Right kidney (tissue), 1 donor: ENCODE measurements at regions not wholly inside any gene's neighbourhood (a gene's known extent, or its start where the extent isn't known, plus 50 kb on each side); places are given as distances from the start of the nearest gene placed in this dataset.
A peak's percentile ranks its signal among the peaks of the same experiment; 100 is the strongest.
"Not testable (repeated sequence)": the region's sequence is repeated elsewhere in the genome, so short reads cannot be mapped to it uniquely, and the experiment has no call there.

Experiments used
- DNase-seq: peaks from one replicate; pipeline ENCODE4 v3.0.0-alpha.2; 2016

DNA sequence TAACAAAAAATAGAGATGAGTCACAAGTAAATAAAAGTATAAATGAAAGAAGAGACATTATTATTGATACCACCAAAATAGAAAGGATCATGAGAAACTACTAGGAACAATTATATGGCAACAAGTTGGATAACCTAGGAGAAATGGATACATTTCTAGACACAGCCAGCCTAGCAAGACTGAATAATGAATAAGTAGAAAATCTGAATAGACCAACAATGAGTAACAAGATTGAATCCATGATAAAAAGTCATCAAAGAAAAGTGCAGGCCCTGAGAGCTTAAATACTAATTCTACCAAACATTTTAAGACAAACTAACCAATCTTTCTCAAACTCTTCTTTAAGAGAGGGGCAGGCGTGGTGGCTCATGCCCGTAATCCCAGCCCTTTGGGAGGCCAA is 538.6 kb upstream of the PBX1 start:
- no peak for DNase-seq

DNA sequence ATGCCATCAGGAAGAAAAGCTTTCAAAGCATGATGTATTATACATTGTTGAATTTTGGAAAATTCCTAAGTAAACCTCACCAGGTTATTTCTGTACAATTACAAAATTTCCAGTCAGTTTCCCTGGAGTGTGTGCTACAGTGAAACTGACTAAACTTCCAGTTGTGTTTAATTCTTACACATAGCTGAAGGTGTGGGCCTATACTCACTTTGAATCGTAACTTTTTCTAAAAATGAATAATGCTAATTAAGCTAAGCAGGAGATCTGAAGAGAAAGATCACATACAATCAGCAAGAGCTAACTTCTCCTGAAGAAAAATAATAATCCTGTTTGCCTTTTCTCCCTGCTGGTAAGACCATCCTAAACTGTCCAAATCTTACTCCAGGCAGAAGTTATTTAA is 537.2 kb upstream of the PBX1 start:
- no peak for DNase-seq

DNA sequence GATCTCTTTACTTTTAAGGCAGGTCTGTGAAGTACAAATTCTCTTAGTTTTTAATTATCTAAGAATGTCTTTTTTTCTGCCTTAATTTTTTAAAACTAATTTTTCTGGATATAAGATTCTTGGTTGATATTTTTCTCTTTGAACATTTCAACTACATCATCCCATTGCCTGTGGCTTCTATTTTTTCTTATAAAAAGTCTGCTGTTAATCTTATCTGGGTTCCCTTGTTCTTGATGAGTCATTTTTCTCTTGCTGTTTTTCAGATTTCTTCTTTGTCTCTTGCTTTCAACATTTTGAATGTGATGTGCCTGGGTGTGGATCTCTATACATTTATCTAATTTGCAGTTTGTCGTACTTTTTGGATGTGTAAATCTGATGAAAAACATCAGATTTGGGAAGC is 525.2 kb upstream of the PBX1 start:
- DNase-seq: no peak

DNA sequence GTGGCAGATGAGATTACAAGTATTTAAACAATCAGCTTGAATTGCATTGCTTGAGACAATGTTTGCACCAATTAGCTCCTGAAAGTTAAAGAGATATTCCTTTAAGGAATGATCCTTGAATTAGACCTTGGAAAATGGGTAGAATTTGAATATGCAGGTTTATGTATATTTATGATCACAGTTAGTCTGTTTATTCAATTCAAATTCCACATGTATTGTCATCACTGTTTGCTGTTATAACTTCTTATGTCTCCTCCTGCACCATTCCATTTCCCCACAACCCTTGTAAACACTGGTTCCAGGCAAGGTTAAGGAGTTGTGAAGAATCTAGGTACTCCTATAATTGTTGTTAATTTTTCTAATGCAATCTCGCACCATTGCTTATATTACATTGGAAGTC is 518.2 kb upstream of the PBX1 start:
- DNase-seq: no peak

DNA sequence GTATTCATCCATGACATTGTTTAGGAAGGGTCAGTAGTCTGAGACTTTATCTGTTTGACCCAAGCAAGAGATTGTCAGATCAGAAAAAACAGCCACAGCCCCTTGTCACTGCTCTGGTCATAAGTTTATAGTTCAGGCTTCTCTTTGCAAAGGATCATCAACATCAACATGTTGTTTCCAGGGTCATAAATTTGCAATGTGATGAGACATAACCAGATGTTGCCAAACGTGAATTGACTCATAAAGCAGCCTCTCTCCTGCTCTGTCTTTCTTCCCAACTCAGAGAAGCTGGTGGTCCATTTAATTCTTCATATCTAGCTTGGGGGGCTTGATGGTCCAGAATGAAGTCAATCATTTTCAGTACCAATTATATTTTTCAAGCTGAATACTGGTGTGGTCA is 507.2 kb upstream of the PBX1 start:
- DNase-seq: no peak

DNA sequence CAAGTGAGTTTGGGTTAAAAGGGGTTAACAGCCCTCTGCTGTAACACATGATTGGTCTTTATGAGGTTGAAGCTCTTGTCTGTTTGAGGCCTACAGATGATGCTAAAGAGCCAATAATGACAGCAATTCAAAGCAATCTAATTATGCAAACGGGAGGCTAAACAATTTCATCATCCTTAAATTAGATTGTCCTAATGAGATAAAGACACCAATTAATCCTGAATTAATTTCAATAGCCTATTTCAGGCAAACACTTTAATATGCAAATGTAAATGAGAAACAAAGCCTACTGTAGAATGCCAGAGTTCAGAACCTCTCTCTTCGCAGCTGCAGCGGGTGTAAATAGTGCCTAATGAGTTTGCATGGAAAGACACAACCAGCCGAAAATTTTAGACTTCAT is 504.7 kb upstream of the PBX1 start:
- no peak for DNase-seq

DNA sequence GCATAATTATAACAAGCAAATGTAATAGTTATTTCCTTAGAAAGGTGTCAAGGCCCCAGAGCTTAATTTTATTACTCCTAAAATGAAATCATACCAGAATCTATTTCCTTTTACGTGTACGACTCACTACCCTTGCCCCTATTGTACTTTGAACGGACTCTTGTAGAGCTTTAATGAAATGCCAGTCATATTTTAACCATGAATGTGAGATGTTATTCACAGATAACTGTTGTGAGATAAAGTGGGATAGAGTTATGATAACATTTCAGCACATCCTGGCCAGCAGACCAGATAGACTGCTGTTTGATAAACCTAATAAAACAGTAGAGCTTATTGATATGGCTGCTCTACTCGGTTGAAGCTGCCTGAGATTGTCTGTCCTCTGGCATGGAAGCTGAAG is 500.8 kb upstream of the PBX1 start:
- DNase-seq: no peak

DNA sequence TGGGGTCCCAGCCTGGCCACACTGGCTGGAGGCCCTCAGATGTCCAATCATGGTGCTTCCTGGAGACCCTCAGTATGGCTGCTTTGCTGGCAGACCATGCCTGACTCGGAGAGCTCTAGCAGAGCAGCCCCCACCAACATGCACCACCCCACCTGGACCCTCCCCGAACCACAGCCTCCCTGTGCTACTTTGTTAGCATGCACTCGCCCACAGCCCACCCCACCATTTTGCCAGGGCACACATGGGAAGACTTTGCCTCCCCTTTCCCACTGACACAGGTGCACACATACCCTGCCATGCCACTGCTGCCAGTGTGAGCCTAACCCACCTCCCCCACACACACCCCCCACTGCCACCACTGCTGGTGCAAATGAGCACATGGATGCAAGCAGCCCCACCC is 497.5 kb upstream of the PBX1 start:
- DNase-seq: no peak

DNA sequence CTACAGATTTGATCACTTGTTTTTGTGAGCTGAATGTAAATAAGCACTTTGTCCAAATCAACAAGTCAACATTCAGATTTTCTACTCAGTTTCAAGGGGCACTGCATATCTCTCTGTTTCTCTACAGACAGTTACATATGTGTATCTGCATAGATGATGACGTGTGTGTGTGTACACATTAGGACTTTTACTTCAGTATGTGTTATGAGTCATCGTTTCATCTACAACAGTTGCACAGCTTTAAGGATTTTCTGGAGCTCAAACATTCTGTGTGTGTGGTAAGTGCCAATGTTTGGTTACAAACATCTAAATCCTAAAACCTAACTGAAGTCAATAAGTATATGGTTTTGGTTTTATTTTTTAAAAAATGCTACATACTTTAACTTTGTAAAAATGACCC is 494.5 kb upstream of the PBX1 start:
- DNase-seq: no peak

DNA sequence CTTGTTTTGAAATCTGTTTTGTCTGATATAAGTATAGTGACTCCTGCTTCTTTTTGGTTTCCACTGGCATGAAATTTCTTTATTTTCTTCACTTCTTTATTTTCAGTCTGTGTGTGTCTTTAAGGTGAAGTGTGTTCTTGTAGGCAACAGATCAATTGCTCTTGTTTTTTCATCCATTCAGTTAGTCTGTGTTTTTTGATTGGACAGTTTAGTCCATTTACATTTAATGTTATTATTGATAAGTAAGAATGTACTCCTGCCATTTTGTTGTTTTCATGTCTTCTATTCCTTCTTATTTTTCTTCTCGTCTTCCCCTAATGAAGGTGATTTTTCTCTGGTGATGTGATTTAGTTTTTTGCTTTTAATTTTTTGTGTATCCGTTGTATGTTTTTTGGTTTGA is 487.7 kb upstream of the PBX1 start:
- no peak for DNase-seq

DNA sequence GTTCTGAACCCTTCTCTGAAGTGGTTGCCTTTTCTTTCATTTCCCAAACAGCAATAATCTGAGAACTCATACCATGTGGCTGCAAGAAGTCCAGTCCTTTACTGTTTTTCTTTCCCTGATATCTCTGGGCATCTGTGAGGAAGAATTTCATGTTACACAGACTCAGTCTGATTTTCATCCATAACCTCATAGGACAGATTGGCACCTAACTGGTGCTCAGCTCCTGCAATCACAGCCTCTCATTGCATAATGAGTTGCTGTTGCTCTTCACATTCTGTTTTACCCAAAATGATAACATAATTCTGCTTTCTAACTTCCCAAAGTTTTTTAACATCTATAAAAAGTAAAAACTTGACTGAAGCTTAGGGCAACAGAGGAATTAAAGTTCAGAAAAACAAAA is 472.2 kb upstream of the PBX1 start:
- DNase-seq: no peak

DNA sequence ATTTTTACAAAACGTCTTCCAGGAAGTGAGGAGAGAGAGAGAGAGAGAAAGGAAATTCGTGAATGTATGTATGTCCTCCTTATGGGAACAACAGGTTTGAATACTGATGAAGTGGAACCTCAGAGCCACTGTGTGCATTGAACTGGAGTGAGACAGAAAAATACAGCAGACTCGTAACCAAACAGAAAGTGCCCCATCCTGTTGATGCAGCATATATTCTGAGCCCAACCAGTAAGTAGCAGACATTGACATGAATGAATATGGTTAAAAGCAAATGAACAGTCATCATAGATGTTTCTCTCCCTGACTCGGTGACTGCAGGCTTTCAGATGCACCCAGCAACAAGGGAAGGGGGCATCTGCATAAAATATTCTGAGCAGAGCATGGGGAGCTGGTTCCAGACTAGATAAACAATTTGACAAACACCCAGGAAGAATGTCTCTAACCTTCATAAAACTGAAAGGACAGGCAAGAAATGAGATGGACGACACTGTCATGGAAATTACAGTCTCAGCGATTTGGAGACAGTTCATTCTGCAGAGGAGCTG is 471.0 kb upstream of the PBX1 start:
- DNase-seq: no peak

DNA sequence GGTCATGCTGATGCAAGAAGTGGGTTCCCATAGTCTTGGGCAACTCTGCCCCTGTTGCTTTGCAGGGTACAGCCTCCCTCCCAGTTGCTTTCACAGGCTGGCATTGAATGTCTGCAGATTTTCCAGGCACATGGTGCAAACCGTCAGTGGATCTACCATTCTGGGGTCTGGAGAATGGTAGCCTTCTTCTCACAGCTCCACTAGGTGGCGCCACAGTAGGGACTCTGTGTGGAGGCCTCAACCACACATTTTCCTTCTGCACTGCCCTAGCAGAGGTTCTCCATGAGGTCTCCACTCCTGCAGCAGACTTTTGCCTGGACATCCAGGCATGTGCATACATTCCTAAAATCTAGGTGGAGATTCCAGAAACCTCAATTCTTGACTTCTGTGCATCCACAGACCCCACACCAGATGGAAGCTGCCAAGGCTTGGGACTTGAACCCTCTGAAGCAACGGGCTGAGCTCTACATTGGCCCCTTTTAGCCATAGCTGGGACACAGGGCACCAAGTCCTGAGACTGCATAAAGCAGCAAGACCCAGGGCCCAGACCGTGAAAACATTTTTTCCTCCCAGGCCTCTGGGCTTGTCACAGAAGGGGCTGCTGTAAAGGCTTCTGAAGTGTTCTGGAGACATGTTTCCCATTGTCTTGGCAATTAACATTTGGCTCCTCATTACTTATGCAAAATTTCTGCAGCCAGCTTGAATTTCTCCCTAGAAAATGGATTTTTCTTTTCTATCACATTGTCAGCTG is 466.2 kb upstream of the PBX1 start:
- DNase-seq: no peak

DNA sequence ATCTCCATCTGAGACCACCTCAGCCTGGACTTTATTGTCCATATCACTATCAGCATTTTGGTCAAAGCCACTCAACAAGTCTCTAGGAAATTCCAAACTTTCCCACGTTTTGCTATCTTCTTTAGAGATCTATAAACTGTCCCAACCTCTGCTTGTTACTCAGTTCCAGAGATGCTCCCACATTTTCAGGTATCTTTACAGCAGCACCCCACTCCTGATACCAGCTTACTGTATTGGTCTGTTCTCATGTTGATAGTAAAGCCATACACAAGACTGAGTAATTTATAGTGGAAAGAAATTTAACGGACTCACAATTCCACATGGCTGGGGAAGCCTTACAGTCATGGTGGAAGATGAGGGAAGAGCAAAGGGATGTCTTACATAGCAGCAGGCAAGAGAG is 465.4 kb upstream of the PBX1 start:
- no peak for DNase-seq

DNA sequence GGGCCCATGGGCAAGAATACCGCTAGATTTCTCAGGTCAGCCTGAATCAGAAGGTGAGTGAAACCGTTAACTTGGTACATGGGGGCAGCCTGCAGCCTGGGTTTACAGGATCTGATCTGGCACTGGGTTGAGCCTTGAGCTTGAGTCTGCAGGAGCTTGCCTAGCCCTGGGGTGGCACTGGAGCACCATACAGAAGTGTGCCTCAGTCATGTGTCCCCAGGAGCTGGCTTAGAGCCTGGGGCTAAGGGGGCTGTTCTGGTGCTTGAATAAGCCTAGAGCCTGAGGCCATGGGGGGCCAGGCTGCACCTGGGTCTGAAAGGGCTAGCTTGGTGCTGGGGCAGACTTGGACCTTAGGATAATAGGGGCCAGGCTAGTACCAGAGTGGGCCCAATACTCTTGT is 457.2 kb upstream of the PBX1 start:
- no peak for DNase-seq

DNA sequence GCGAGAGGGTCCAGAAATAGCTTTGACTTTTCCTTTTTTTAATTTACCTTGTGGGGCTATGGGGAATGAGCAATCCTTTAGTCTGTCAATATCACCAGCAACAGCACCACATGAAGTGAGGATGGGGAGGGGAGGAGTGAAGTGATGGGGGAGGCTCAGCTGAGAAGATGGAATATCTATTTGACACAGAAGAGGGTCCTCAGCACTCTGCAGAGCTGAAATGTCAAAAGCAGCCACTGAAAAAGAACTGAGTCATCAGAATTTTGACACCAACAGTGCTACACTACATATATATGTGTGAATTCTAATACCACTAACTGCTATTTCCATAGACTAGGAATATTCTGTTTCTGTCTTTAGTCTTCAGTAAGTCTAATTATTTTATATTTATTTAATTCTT is 427.0 kb upstream of the PBX1 start:
- no peak for DNase-seq

DNA sequence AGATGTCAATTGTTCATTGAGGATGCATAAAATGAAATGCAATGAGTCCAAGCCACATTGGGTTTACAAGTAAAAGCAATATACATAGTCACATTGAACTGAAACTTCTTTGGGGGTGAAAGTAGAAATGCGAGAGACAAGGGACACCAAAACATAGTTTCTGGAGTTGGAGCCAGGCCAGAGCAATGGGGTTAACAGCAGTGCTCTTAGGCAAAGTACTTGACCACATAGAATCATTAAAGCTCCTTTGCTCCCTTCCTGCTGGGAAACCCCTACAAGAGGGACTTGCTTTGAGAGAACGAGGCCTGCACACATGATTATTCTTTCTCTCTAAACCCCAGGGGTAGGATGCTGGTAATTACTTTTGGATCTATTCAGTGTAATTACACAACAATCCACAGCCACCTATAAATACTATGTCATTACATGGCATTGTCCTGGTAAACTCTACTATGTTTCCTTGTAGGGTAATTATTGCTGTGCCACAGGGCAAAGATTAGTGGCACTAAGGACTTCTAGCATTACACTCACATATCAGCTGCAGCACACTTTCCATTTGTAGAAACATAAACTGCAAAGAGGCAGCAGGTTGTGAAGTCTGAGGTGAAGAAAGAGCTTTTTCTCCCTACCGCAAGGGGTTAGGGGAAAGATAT is 421.6 kb upstream of the PBX1 start:
- DNase-seq: no peak

DNA sequence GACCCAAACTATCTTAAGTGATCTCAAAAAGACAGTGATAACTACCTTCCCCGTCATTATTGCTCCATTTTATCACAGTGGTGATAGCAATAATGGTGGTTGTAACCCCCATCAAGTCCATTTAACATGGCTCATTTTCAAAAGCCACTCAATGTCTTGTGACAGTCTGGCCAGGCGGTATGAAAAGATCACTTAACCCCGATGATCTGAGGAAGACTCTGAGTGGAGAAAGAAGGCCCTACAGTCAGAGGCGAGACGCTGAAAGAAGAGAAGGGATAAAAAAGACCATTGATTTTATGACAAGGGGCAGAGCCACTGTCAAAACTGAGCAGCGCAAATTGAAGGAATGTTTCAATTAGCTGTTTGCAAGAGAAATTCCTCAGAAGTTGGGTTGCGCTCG is 417.2 kb upstream of the PBX1 start:
- DNase-seq: no peak

DNA sequence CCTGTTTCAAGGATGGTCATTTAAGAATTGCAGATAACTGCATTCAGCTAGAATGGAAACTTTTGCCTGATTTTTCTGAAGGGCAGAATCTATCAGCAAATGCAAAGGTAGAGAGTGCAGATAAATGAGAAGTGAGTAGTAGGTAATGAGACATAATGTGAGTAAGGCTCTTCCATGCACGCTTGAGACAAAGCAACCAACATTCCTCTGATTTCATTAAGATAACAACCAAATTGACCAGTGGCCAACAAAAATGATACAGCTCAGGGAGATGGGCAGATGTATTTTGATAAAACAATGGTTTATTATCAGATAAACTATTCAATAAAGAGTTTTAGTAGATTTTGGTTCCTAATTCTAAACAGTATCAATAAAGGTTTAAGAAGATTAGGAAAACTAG is 404.4 kb upstream of the PBX1 start:
- no peak for DNase-seq

DNA sequence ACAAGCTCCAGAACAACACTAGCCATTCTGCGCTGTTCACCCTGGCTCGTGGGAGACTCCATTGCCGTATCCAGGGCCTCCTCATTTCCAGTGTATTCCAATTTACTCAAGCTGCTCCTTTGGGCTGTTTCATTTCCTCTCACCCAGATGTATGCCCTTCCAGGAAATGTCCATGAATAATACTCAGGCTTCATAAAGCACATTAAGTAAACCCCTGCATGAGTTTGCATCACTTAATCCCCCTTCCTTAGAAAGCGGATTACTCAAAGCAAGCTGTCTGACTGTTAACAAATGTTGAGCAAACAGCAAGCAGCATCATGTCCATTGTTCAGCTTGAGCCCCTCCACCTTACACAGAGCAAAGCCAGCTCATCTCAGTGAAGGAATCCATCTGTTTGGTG is 403.6 kb upstream of the PBX1 start:
- DNase-seq: peak; percentile 2

DNA sequence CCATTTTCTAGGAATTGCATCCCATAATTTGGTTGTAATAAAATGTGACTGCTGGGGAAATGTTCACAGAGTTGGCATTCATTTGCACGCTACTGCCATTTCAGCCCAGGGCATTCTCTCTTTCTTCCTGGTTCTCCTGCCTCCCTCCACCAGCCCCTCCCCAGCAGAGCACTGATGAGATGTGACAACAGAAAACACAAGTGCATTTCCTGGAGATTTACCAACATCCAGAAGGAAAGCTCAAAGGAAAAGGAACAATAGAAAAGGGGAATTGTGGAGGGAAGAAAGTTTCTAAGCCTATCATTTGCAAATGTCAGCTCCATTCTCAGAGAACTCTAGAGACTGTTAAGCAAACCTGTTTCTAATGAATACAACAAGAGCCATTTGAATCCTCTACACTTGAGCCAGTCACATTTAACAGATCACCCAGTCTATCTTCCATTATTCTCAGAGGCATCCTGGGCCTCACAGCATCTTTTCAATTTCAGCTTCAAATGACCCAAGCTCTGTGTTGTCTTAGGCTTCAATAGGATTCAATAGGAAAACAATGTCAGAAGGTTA is 395.6 kb upstream of the PBX1 start:
- DNase-seq: no peak

DNA sequence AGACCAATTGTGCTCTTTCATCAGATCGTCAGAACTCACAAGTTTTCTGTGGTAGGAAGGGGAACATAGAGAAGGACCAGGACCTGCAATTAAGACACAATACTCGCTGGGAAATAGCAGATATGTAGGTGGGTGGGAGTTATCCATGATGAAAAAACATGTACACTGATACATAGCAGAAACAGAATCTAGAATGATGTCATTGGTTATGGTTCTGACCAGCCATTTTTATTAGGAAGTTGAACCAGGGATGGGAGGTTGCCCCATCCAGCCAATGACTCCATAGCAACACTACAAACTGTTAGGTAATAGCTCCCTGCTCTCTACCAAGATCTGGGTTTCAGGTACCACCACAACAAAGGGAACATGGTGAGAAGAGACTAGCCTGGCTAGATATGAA is 393.5 kb upstream of the PBX1 start:
- DNase-seq: no peak

DNA sequence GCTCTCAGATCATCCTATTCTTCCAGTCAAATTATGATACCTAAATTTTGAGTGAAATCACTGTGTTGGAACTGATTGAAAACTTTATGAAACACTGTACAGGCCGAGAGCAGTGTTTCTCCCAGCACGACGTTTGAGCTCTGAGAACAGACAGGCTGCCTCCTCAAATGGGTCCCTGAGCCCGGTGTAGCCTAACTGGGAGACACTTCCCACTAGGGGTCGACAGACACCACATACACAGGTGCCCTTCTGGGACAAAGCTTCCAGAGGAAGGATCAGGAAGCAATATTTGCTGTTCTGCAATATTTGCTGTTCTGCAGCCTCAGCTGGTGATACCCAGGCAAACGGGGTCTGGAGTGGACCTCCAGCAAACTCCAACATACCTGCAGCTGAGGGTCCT is 392.5 kb upstream of the PBX1 start:
- not testable (repeated sequence) for DNase-seq

DNA sequence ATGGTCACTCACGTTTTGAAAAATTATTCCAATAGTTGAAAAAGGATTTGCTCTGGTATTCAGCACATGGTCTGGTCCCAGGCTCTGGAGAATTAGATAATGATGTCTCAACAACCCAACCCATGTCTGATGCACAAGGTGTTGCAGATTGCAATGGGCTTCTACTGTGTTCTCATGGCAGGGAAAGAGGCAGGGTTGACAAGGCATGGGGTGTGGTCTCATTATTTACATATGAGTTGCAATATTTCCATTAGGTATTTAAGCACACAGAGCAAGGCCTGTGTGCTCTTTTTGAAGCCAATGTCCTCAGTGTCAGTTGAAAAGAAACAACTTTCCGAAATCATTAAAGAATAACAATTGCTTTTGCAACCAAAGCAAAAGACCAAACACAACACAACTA is 381.9 kb upstream of the PBX1 start:
- DNase-seq: no peak
